C4-2B (cell line): ENCODE measurements at regions not wholly inside any gene's neighbourhood (a gene's known extent, or its start where the extent isn't known, plus 50 kb on each side); places are given as distances from the start of the nearest gene placed in this dataset.

ENCODE experiments used
- ZFX ChIP-seq: fragments of 450-650 bp; IDR thresholded peaks from 2 replicates; pipeline ENCODE4 v1.6.1; 2017
- TF ChIP-seq, protein P1 (sequence below): fragments of 450-650 bp; conservative IDR thresholded peaks from 2 replicates; pipeline ENCODE4 v1.5.1; 2017; ENCODE audit warnings: mild to moderate bottlenecking

GRCh38 chr4:176988226-176988625 lies 195.5 kb upstream of the VEGFC start:
- TF ChIP-seq, protein P1, sequence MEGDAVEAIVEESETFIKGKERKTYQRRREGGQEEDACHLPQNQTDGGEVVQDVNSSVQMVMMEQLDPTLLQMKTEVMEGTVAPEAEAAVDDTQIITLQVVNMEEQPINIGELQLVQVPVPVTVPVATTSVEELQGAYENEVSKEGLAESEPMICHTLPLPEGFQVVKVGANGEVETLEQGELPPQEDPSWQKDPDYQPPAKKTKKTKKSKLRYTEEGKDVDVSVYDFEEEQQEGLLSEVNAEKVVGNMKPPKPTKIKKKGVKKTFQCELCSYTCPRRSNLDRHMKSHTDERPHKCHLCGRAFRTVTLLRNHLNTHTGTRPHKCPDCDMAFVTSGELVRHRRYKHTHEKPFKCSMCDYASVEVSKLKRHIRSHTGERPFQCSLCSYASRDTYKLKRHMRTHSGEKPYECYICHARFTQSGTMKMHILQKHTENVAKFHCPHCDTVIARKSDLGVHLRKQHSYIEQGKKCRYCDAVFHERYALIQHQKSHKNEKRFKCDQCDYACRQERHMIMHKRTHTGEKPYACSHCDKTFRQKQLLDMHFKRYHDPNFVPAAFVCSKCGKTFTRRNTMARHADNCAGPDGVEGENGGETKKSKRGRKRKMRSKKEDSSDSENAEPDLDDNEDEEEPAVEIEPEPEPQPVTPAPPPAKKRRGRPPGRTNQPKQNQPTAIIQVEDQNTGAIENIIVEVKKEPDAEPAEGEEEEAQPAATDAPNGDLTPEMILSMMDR, result no peak
- no peak for TF ChIP-seq ZFX
